SKM-1 (cell line): ENCODE measurements at regions not wholly inside any gene's neighbourhood (a gene's known extent, or its start where the extent isn't known, plus 50 kb on each side); places are given as distances from the start of the nearest gene placed in this dataset.
"Not testable (repeated sequence)": the region's sequence is repeated elsewhere in the genome, so short reads cannot be mapped to it uniquely, and the experiment has no call there.

Experiments used
- DNase-seq: peaks from one replicate; lab custom pipeline; 2025; ENCODE audit not compliant: unreplicated experiment; lab: John Stamatoyannopoulos, UW

- no peak for DNase-seq
These were observed 159.4 kb upstream of the KBTBD8 start for GRCh38 chr3:66838704-66839103.

- no peak for DNase-seq
These were observed 158.6 kb upstream of the KBTBD8 start for GRCh38 chr3:66839508-66839907.

GRCh38 chr3:66842761-66843464, 155.2 kb upstream of the KBTBD8 start:
- not testable (repeated sequence) for DNase-seq

GRCh38 chr3:66851894-66852613, 146.1 kb upstream of the KBTBD8 start:
- DNase-seq: no peak

- DNase-seq: no peak
These were observed 143.4 kb upstream of the KBTBD8 start for GRCh38 chr3:66854601-66855151.

GRCh38 chr3:66856533-66856932, 141.6 kb upstream of the KBTBD8 start:
- DNase-seq: no peak

GRCh38 chr3:66858656-66859381, 139.3 kb upstream of the KBTBD8 start:
- DNase-seq: no peak

GRCh38 chr3:66860771-66861170, 137.3 kb upstream of the KBTBD8 start:
- DNase-seq: no peak

GRCh38 chr3:66863205-66864111, 134.6 kb upstream of the KBTBD8 start:
- DNase-seq: no peak

GRCh38 chr3:66884659-66885058, 113.4 kb upstream of the KBTBD8 start:
- DNase-seq: no peak

- no peak for DNase-seq
These were observed 112.6 kb upstream of the KBTBD8 start for GRCh38 chr3:66885326-66886000.

GRCh38 chr3:66889750-66890494, 108.2 kb upstream of the KBTBD8 start:
- no peak for DNase-seq

GRCh38 chr3:66898155-66898554, 100.0 kb upstream of the KBTBD8 start:
- no peak for DNase-seq

GRCh38 chr3:66904336-66904735, 93.8 kb upstream of the KBTBD8 start:
- no peak for DNase-seq

GRCh38 chr3:66904831-66905493, 93.1 kb upstream of the KBTBD8 start:
- peak; percentile 93 for DNase-seq

GRCh38 chr3:66907136-66907535, 91.0 kb upstream of the KBTBD8 start:
- DNase-seq: no peak

- no peak for DNase-seq
These were observed 87.6 kb upstream of the KBTBD8 start for GRCh38 chr3:66910266-66911055.

GRCh38 chr3:66912306-66912705, 85.8 kb upstream of the KBTBD8 start:
- no peak for DNase-seq
